Panc1 (cell line): ENCODE measurements at regions not wholly inside any gene's neighbourhood (a gene's known extent, or its start where the extent isn't known, plus 50 kb on each side); places are given as distances from the start of the nearest gene placed in this dataset.

Experiments used
- POLR2AphosphoS5 ChIP-seq: IDR thresholded peaks from 2 replicates; pipeline ENCODE4 v1.6.1; 2012; ENCODE audit warnings: mild to moderate bottlenecking, low read depth, low read length, moderate library complexity
- TF ChIP-seq, protein P1 (sequence below): fragments of 450-650 bp; IDR thresholded peaks from 2 replicates; pipeline ENCODE4 v1.5.1; 2017; ENCODE audit warnings: mild to moderate bottlenecking

DNA sequence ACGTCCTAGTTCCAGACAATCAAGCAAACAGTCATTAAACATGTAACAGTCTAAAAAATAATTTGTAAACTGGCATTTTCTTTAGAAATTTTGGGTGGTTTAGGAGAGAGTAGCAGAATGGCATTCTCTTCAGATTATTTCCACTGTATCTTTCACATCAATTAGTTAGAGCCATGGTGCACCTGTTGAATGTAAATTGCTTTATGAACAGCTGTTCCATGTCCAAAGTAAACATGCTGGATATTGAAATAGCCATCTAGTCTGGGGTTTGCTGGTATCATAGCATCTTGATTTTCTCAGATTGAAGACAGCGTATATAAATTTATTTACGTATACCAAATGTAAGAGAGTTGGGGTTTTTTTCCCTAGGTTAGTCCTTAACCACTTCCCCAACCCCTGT, 143.6 kb downstream of the RCHY1 start:
- TF ChIP-seq, protein P1, sequence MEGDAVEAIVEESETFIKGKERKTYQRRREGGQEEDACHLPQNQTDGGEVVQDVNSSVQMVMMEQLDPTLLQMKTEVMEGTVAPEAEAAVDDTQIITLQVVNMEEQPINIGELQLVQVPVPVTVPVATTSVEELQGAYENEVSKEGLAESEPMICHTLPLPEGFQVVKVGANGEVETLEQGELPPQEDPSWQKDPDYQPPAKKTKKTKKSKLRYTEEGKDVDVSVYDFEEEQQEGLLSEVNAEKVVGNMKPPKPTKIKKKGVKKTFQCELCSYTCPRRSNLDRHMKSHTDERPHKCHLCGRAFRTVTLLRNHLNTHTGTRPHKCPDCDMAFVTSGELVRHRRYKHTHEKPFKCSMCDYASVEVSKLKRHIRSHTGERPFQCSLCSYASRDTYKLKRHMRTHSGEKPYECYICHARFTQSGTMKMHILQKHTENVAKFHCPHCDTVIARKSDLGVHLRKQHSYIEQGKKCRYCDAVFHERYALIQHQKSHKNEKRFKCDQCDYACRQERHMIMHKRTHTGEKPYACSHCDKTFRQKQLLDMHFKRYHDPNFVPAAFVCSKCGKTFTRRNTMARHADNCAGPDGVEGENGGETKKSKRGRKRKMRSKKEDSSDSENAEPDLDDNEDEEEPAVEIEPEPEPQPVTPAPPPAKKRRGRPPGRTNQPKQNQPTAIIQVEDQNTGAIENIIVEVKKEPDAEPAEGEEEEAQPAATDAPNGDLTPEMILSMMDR: no peak
- TF ChIP-seq POLR2AphosphoS5: no peak
